H1 (cell line): ENCODE measurements at regions not wholly inside any gene's neighbourhood (a gene's known extent, or its start where the extent isn't known, plus 50 kb on each side); places are given as distances from the start of the nearest gene placed in this dataset.

ENCODE experiments used
- CTCF ChIA-PET: fragments of 300-600 bp; sonication (Branson Sonifier 250); formaldehyde crosslinking; loops from one replicate; lab custom pipeline; 2021; ENCODE audit not compliant: partially characterized antibody; lab: Charles Lee
- POLR2A ChIA-PET: fragments of 300-600 bp; sonication (Branson Sonifier 250); formaldehyde crosslinking; loops from one replicate; lab custom pipeline; 2021; ENCODE audit warnings: inconsistent platforms; ENCODE audit not compliant: partially characterized antibody; lab: Charles Lee
- DNase-seq, 2 experiments: peaks; one replicate each; pipeline versions ENCODE4 v3.0.0 to v3.0.0-alpha.2; 2010 to 2022; ENCODE audit warnings: low spot score in 2 of 2, low read depth in 1 of 2, mixed read lengths in 1 of 2
- FAIRE-seq: peaks from 2 replicates; lab custom pipeline; 2011; peaks lifted over from hg19 to GRCh38; lab: Jason Lieb, UNC
- H2AFZ ChIP-seq: 2 replicates; pipeline ENCODE4 v1.8.1; 2012; ENCODE audit warnings: low read length, inconsistent platforms
- H2AK5ac ChIP-seq: 2 replicates; pipeline ENCODE4 v1.6.1; 2013; ENCODE audit warnings: low read depth, low read length
- H2BK120ac ChIP-seq: replicated peaks from 2 replicates; pipeline ENCODE3; 2013; ENCODE audit warnings: low read depth, low read length, inconsistent platforms
- H2BK12ac ChIP-seq: 2 replicates; pipeline ENCODE4 v1.6.1; 2013; ENCODE audit warnings: low read depth, low read length
- H2BK15ac ChIP-seq: 2 replicates; pipeline ENCODE4 v1.6.1; 2013; ENCODE audit warnings: low read length
- H2BK20ac ChIP-seq: 2 replicates; pipeline ENCODE4 v1.6.1; 2013; ENCODE audit warnings: low read length
- H2BK5ac ChIP-seq: 2 replicates; pipeline ENCODE4 v1.6.1; 2013; ENCODE audit warnings: low read depth, low read length
- H3K14ac ChIP-seq: 2 replicates; pipeline ENCODE4 v1.6.1; 2013; ENCODE audit warnings: inconsistent platforms; ENCODE audit not compliant: insufficient read length
- H3K18ac ChIP-seq: 2 replicates; pipeline ENCODE4 v1.6.1; 2013; ENCODE audit warnings: low read length; ENCODE audit errors: extremely low read depth
- H3K23ac ChIP-seq: 2 replicates; pipeline ENCODE4 v1.6.1; 2013; ENCODE audit warnings: inconsistent platforms; ENCODE audit not compliant: insufficient read length
- H3K23me2 ChIP-seq: 2 replicates; pipeline ENCODE4 v1.6.1; 2013; ENCODE audit warnings: low read depth, low read length
- H3K27ac ChIP-seq: 2 replicates; pipeline ENCODE4 v1.6.1; 2011; ENCODE audit warnings: low read depth, low read length, inconsistent platforms
- H3K27me3 ChIP-seq, 4 experiments: replicated peaks in 1 of 4; 1 replicate in 1 of 4; 2 replicates in 3 of 4; pipeline versions ENCODE4 v1.6.1 to v1.8.1; 2011 to 2013; ENCODE audit warnings: low read length in 3 of 4, mild to moderate bottlenecking in 3 of 4, inconsistent platforms in 2 of 4, mixed read lengths in 2 of 4, moderate library complexity in 1 of 4; ENCODE audit not compliant: control insufficient read depth in 3 of 4, insufficient read depth in 3 of 4; ENCODE audit errors: extremely low read depth in 1 of 4
- H3K36me3 ChIP-seq, 4 experiments: 2 replicates each; pipeline versions ENCODE4 v1.6.1 to v1.8.1; 2011 to 2013; ENCODE audit warnings: mild to moderate bottlenecking in 4 of 4, low read length in 3 of 4, moderate library complexity in 2 of 4, control low read depth in 1 of 4, inconsistent platforms in 1 of 4; ENCODE audit not compliant: insufficient read depth in 4 of 4, control insufficient read depth in 2 of 4
- H3K4ac ChIP-seq: replicated peaks from 2 replicates; pipeline ENCODE3; 2013; ENCODE audit warnings: low read length, low read depth, mixed read lengths, inconsistent platforms; ENCODE audit not compliant: insufficient read length
- H3K4me1 ChIP-seq, 4 experiments: replicated peaks in 1 of 4; 1 replicate in 1 of 4; 2 replicates in 3 of 4; pipeline versions ENCODE4 v1.6.1 to v1.8.1; 2011 to 2013; ENCODE audit warnings: low read length in 3 of 4, inconsistent platforms in 2 of 4, mixed read lengths in 1 of 4; ENCODE audit not compliant: insufficient read depth in 4 of 4, control insufficient read depth in 3 of 4
- H3K4me2 ChIP-seq, 2 experiments: 2 replicates each; pipeline versions ENCODE4 v1.6.1 to v1.8.1; 2011 to 2013; ENCODE audit warnings: low read depth in 2 of 2, low read length in 2 of 2, control low read depth in 1 of 2, inconsistent platforms in 1 of 2, mild to moderate bottlenecking in 1 of 2; ENCODE audit not compliant: insufficient read depth in 1 of 2
- H3K4me3 ChIP-seq, 4 experiments: fragments of 200-600, 300-600 bp in 1 of 4; sonication (generic), shearing (Covaris generic), sonication (Bioruptor Twin) in 1 of 4; 2 replicates each; pipeline versions ENCODE4 v1.5.1 to v1.8.1; 2011 to 2016; ENCODE audit warnings: low read length in 4 of 4, low read depth in 3 of 4, control low read depth in 2 of 4, inconsistent platforms in 2 of 4, mild to moderate bottlenecking in 2 of 4, mixed read lengths in 1 of 4, moderate library complexity in 1 of 4; ENCODE audit not compliant: insufficient read depth in 2 of 4; ENCODE audit errors: extremely low read depth in 1 of 4
- H3K56ac ChIP-seq: replicated peaks from 2 replicates; pipeline ENCODE3; 2013; ENCODE audit warnings: low read depth, mild to moderate bottlenecking, mixed read lengths, low read length, inconsistent platforms; ENCODE audit not compliant: insufficient read length
- H3K79me1 ChIP-seq: 2 replicates; pipeline ENCODE4 v1.6.1; 2013; ENCODE audit warnings: low read depth, low read length, control low read depth
- H3K79me2 ChIP-seq, 2 experiments: 2 replicates each; pipeline versions ENCODE4 v1.6.1 to v1.8.1; 2012 to 2013; ENCODE audit warnings: low read length in 2 of 2, mild to moderate bottlenecking in 2 of 2, inconsistent platforms in 1 of 2; ENCODE audit not compliant: insufficient read depth in 2 of 2, control insufficient read depth in 1 of 2
- H3K9ac ChIP-seq, 4 experiments: replicated peaks in 1 of 4; 1 replicate in 1 of 4; 2 replicates in 3 of 4; pipeline versions ENCODE4 v1.6.1 to v1.8.1; 2011 to 2013; ENCODE audit warnings: low read depth in 3 of 4, low read length in 3 of 4, control low read depth in 2 of 4, mild to moderate bottlenecking in 2 of 4, moderate library complexity in 2 of 4, inconsistent platforms in 1 of 4; ENCODE audit errors: extremely low read depth in 1 of 4
- H3K9me3 ChIP-seq, 2 experiments: 2 replicates each; pipeline versions ENCODE4 v1.6.1 to v1.8.1; 2012 to 2013; ENCODE audit warnings: mild to moderate bottlenecking in 2 of 2, moderate library complexity in 2 of 2, control low read depth in 1 of 2, inconsistent platforms in 1 of 2, low read depth in 1 of 2, low read length in 1 of 2, mixed read lengths in 1 of 2; ENCODE audit not compliant: insufficient read depth in 2 of 2
- H4K20me1 ChIP-seq, 2 experiments: replicated peaks in 1 of 2; 2 replicates each; pipeline versions ENCODE3 to v1.8.1; 2011 to 2013; ENCODE audit warnings: inconsistent platforms in 2 of 2, low read length in 2 of 2, mild to moderate bottlenecking in 1 of 2; ENCODE audit not compliant: insufficient read depth in 2 of 2, control insufficient read depth in 1 of 2
- H4K5ac ChIP-seq: 2 replicates; pipeline ENCODE4 v1.6.1; 2013; ENCODE audit warnings: low read length, low read depth, mixed read lengths, inconsistent platforms; ENCODE audit not compliant: insufficient read length
- H4K8ac ChIP-seq: 2 replicates; pipeline ENCODE4 v1.8.0; 2013; ENCODE audit warnings: mild to moderate bottlenecking, moderate library complexity, low read length, inconsistent platforms; ENCODE audit not compliant: insufficient read depth; ENCODE audit errors: extremely low read depth
- H4K91ac ChIP-seq: replicated peaks from 2 replicates; pipeline ENCODE3; 2013; ENCODE audit warnings: low read length, mixed read lengths, inconsistent platforms; ENCODE audit not compliant: insufficient read length
- CBX8 ChIP-seq: fragments of 300-800, 300-1000 bp; sonication (generic); IDR thresholded peaks from 2 replicates; pipeline ENCODE4 v1.7.1; 2016; ENCODE audit warnings: low read depth, low read length, borderline replicate concordance
- CREB1 ChIP-seq: IDR thresholded peaks from 2 replicates; pipeline ENCODE4 v1.6.1; 2012; ENCODE audit warnings: inconsistent platforms
- CTCF ChIP-seq, 3 experiments: IDR thresholded peaks; 1 replicate in 2 of 3; 2 replicates in 1 of 3; pipeline versions ENCODE4 v1.5.1 to v1.6.1; 2011; ENCODE audit warnings: low read length in 3 of 3, mild to moderate bottlenecking in 3 of 3, inconsistent platforms in 2 of 3, low read depth in 1 of 3, moderate library complexity in 1 of 3; ENCODE audit not compliant: insufficient read depth in 1 of 3; ENCODE audit errors: control extremely low read depth in 1 of 3
- EZH2 ChIP-seq: fragments of 200-600 bp; sonication (generic); IDR thresholded peaks from 2 replicates; pipeline ENCODE4 v1.7.1; 2012; ENCODE audit warnings: low read depth, mild to moderate bottlenecking, moderate library complexity, low read length, inconsistent platforms; ENCODE audit not compliant: severe bottlenecking
- HDAC2 ChIP-seq, 2 experiments: fragments of 300-600 bp in 1 of 2; sonication (generic) in 1 of 2; IDR thresholded peaks; 2 replicates each; pipeline ENCODE4 v1.6.1; 2011 to 2012; ENCODE audit warnings: low read depth in 2 of 2, low read length in 2 of 2, mild to moderate bottlenecking in 2 of 2, moderate library complexity in 2 of 2, borderline replicate concordance in 1 of 2, inconsistent platforms in 1 of 2
- JUN ChIP-seq: IDR thresholded peaks from 2 replicates; pipeline ENCODE4 v1.6.1; 2011; ENCODE audit warnings: low read depth, mild to moderate bottlenecking, improper control_type of control experiment, low read length
- MAX ChIP-seq: IDR thresholded peaks from 2 replicates; pipeline ENCODE4 v1.6.1; 2012; ENCODE audit warnings: inconsistent platforms
- POU5F1 ChIP-seq: IDR thresholded peaks from 2 replicates; pipeline ENCODE4 v1.6.1; 2011; ENCODE audit warnings: low read depth, mild to moderate bottlenecking, low read length, moderate library complexity
- RFX5 ChIP-seq: IDR thresholded peaks from 2 replicates; pipeline ENCODE4 v1.6.1; 2011; ENCODE audit warnings: low read depth, low read length, improper control_type of control experiment, borderline replicate concordance
- WGBS, 2 experiments: shearing (Covaris generic) in 1 of 2; methylation state at CpG; one replicate each; pipeline versions ENCODE4 v1.1.6 to v1.1.7; 2013 to 2015; ENCODE audit warnings: low lambda C conversion rate in 2 of 2, mixed read lengths in 2 of 2, inconsistent platforms in 1 of 2, low coverage in 1 of 2, missing lambda C conversion rate in 1 of 2; ENCODE audit not compliant: insufficient replicate concordance in 2 of 2, insufficient coverage in 1 of 2, insufficient read length in 1 of 2; ENCODE audit errors: extremely low coverage in 1 of 2, missing lambda C conversion rate in 1 of 2; 5-methylcytosine and 5-hydroxymethylcytosine counted together

GRCh38 chr1:199472018-199472417 is 555.5 kb upstream of the NR5A2 start:
- no peak overlapping the region for H3K4me3 ChIP-seq
- ChIA-PET POLR2A (no interaction called here), CTCF (interaction anchor here (1.2 kb wide), 1 partner anchor 8 kb away, joined by 5 read pairs; no protein-coding TSS in a partner anchor)
- no peak overlapping the region for H4K5ac ChIP-seq
- DNase-seq (no peak), FAIRE-seq (no peak)
- H3K56ac ChIP-seq = no peak overlapping the region
- no peak overlapping the region for H3K4me2 ChIP-seq
- H2BK20ac ChIP-seq = no peak overlapping the region
- no peaks in the 10 kb centered on the region for H3K9me3 ChIP-seq
- H3K23me2 ChIP-seq = no peaks in the 10 kb centered on the region
- no peak overlapping the region for H3K14ac ChIP-seq
- H3K18ac ChIP-seq = no peak overlapping the region
- TF ChIP-seq MAX (no peak), JUN (no peak), EZH2 (no peak), CTCF (IDR thresholded peaks at IDR 0.05; ENCODE audit: control extremely low read depth in 1 of 3, insufficient read depth in 1 of 3, low read depth in 1 of 3, low read length in 3 of 3) (no peak), POU5F1 (no peak), CREB1 (no peak), HDAC2 (IDR thresholded peaks at IDR 0.05; ENCODE audit: borderline replicate concordance in 1 of 2, low read depth in 2 of 2, low read length in 2 of 2) (no peak), CBX8 (no peak), RFX5 (no peak)
- no peaks in the 10 kb centered on the region for H3K36me3 ChIP-seq
- H3K4me1 ChIP-seq = no peaks in the 10 kb centered on the region
- H3K23ac ChIP-seq = no peak overlapping the region
- WGBS, 2 experiments = 91% methylated on average over 2 of the region's 2 CpGs; no CpG with 5 or more reads in 1 of the 2 experiments
- H4K91ac ChIP-seq = no peak overlapping the region
- H3K9ac ChIP-seq = no peak overlapping the region
- no peak overlapping the region for H2AFZ ChIP-seq
- H3K79me2 ChIP-seq = no peaks in the 10 kb centered on the region
- H2AK5ac ChIP-seq = no peak overlapping the region
- H4K8ac ChIP-seq = no peak overlapping the region
- H2BK12ac ChIP-seq = no peak overlapping the region
- no peak overlapping the region for H2BK5ac ChIP-seq
- H3K4ac ChIP-seq = no peak overlapping the region
- H2BK120ac ChIP-seq = no peak overlapping the region
- no peaks in the 10 kb centered on the region for H3K27me3 ChIP-seq
- H3K79me1 ChIP-seq = no peaks in the 10 kb centered on the region
- no peak overlapping the region for H3K27ac ChIP-seq
- no peaks in the 10 kb centered on the region for H4K20me1 ChIP-seq
- H2BK15ac ChIP-seq = no peak overlapping the region
